Chondrocyte (in vitro differentiated cells): ENCODE measurements at regions not wholly inside any gene's neighbourhood (a gene's known extent, or its start where the extent isn't known, plus 50 kb on each side); places are given as distances from the start of the nearest gene placed in this dataset.

Experiments used
- DNase-seq: peaks from one replicate; pipeline ENCODE4 v3.0.0; 2021; ENCODE audit warnings: mixed read lengths, low spot score
- H3K27ac Mint-ChIP-seq: one replicate; pipeline ENCODE4 v1.8.0; 2021; ENCODE audit warnings: mild to moderate bottlenecking, moderate library complexity, mixed read lengths; ENCODE audit not compliant: unreplicated experiment
- H3K27me3 Mint-ChIP-seq: 2 replicates; pipeline ENCODE4 v1.8.0; 2021; ENCODE audit warnings: low read depth, mixed read lengths
- H3K36me3 Mint-ChIP-seq: 2 replicates; pipeline ENCODE4 v1.8.0; 2021; ENCODE audit warnings: low read depth, mixed read lengths
- H3K4me1 Mint-ChIP-seq: 2 replicates; pipeline ENCODE4 v1.8.0; 2021; ENCODE audit warnings: low read depth, mild to moderate bottlenecking, mixed read lengths
- H3K4me3 Mint-ChIP-seq: one replicate; pipeline ENCODE4 v1.8.0; 2021; ENCODE audit warnings: mild to moderate bottlenecking, moderate library complexity, mixed read lengths; ENCODE audit not compliant: unreplicated experiment
- H3K9me3 Mint-ChIP-seq: 2 replicates; pipeline ENCODE4 v1.8.0; 2021; ENCODE audit warnings: low read depth, mixed read lengths
- TF ChIP-seq, protein P1 (sequence below): fragments of 200-600 bp; sonication (generic); IDR thresholded peaks from 2 replicates; pipeline ENCODE4 v1.5.0; 2021; ENCODE audit warnings: antibody characterized with exemption, mild to moderate bottlenecking, moderate library complexity

DNA sequence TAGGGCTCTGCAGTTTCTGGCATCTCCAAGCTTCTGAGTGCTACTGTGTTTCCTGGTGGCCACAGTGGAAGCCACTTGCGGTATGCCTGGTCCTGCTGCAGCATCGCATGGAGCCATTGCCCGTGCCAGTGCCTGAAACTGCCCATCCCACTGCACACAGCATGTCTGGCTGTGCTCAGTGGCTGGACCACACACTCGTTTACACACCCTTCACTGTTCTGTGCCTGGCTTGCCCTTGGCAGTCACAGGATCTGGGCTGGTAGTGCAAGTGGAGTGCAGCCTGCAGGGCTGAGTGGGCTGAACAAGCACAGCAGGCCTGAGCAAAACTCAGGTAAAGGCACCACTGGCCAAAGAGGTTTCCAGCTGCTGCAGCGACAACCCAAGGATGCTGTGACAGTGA lies 600.0 kb downstream of the SI start:
- Mint-ChIP-seq H3K4me1 (no peaks in the 10 kb centered on the region), H3K9me3 (no peaks in the 10 kb centered on the region), H3K27me3 (no peaks in the 10 kb centered on the region), H3K27ac (no peak overlapping the region), H3K4me3 (no peak overlapping the region), H3K36me3 (no peaks in the 10 kb centered on the region)
- DNase-seq: no peak
- TF ChIP-seq, protein P1, sequence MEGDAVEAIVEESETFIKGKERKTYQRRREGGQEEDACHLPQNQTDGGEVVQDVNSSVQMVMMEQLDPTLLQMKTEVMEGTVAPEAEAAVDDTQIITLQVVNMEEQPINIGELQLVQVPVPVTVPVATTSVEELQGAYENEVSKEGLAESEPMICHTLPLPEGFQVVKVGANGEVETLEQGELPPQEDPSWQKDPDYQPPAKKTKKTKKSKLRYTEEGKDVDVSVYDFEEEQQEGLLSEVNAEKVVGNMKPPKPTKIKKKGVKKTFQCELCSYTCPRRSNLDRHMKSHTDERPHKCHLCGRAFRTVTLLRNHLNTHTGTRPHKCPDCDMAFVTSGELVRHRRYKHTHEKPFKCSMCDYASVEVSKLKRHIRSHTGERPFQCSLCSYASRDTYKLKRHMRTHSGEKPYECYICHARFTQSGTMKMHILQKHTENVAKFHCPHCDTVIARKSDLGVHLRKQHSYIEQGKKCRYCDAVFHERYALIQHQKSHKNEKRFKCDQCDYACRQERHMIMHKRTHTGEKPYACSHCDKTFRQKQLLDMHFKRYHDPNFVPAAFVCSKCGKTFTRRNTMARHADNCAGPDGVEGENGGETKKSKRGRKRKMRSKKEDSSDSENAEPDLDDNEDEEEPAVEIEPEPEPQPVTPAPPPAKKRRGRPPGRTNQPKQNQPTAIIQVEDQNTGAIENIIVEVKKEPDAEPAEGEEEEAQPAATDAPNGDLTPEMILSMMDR: no peak

DNA sequence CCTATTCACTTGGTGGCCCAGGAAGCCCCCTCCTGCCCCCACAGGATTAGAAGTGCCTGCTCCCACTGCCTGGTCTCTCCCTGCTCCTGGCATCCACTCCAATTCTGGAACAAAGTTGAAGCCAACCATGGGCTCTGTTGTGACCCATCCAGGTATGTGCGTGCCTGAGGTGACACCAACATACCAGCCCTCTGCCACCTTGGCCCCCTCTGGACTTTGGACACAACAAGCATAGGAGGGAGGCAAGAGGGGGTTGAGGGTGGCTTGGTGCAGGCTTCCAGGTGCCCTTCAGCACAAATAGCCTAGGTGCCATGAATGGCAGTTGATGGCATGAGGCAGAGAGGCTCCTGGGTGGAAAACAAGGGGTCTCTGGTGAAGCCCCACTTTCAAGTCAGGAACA lies 600.9 kb downstream of the SI start:
- Mint-ChIP-seq H3K36me3 (no peaks in the 10 kb centered on the region), H3K4me3 (no peak overlapping the region)

DNA sequence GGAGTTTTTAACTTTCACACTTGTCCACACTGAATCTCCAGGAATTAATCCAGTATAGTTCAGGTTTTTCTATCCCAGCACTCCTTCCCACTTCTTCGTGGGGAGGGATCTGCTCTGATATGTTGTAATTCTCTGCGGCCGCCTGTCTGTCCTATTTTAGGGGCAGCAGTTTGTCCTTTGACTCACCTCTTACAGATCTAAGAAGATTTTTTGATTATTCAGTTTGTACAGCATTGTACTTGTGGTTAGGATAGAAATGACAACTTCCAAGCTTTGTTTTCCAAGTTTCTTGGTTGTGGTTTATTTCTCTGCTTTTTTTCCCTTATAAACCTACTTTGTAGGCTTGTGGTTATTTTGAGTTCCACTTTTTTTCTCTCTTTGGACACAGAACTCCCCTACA lies 601.7 kb downstream of the SI start:
- no peaks in the 10 kb centered on the region for H3K4me1 Mint-ChIP-seq
- no peak overlapping the region for H3K4me3 Mint-ChIP-seq
- no peak overlapping the region for H3K27ac Mint-ChIP-seq
- TF ChIP-seq, protein P1: no peak
- DNase-seq: no peak
- peaks cover 3% of the 10 kb centered on the region for H3K9me3 Mint-ChIP-seq
- H3K36me3 Mint-ChIP-seq: no peaks in the 10 kb centered on the region
- no peaks in the 10 kb centered on the region for H3K27me3 Mint-ChIP-seq

More for the DNA sequence above, 600.9 kb downstream of the SI start:
- TF ChIP-seq, protein P1: no peak
- H3K9me3 Mint-ChIP-seq: peaks cover 3% of the 10 kb centered on the region
- H3K27ac Mint-ChIP-seq: no peak overlapping the region
- H3K27me3 Mint-ChIP-seq: no peaks in the 10 kb centered on the region
- no peaks in the 10 kb centered on the region for H3K4me1 Mint-ChIP-seq
- no peak for DNase-seq

GRCh38 chr3:164470471-164470870 lies 607.8 kb downstream of the SI start:
- H3K27ac Mint-ChIP-seq: no peak overlapping the region
- H3K27me3 Mint-ChIP-seq: no peaks in the 10 kb centered on the region
- H3K4me3 Mint-ChIP-seq: no peak overlapping the region
- H3K9me3 Mint-ChIP-seq: peaks cover 16% of the 10 kb centered on the region
- TF ChIP-seq, protein P1: no peak
- H3K4me1 Mint-ChIP-seq: peaks cover 10% of the 10 kb centered on the region
- no peak for DNase-seq
- no peaks in the 10 kb centered on the region for H3K36me3 Mint-ChIP-seq

GRCh38 chr3:164468055-164468454 lies 610.2 kb downstream of the SI start:
- no peaks in the 10 kb centered on the region for H3K36me3 Mint-ChIP-seq
- TF ChIP-seq, protein P1: no peak
- no peak overlapping the region for H3K4me3 Mint-ChIP-seq
- no peak overlapping the region for H3K27ac Mint-ChIP-seq
- no peaks in the 10 kb centered on the region for H3K27me3 Mint-ChIP-seq
- no peak for DNase-seq
- H3K4me1 Mint-ChIP-seq: peaks cover 15% of the 10 kb centered on the region
- H3K9me3 Mint-ChIP-seq: peaks cover 16% of the 10 kb centered on the region
